ENCODE measurements at regions not wholly inside any gene's neighbourhood (a gene's known extent, or its start where the extent isn't known, plus 50 kb on each side); places are given as distances from the start of the nearest gene placed in this dataset.

GRCh38 chr2:240302041-240302440 is 133.4 kb upstream of the GPC1 start:
- TF ChIP-seq POLR2AphosphoS5 (IDR thresholded peaks at IDR 0.05), result no peak
- TF ChIP-seq, protein P1, sequence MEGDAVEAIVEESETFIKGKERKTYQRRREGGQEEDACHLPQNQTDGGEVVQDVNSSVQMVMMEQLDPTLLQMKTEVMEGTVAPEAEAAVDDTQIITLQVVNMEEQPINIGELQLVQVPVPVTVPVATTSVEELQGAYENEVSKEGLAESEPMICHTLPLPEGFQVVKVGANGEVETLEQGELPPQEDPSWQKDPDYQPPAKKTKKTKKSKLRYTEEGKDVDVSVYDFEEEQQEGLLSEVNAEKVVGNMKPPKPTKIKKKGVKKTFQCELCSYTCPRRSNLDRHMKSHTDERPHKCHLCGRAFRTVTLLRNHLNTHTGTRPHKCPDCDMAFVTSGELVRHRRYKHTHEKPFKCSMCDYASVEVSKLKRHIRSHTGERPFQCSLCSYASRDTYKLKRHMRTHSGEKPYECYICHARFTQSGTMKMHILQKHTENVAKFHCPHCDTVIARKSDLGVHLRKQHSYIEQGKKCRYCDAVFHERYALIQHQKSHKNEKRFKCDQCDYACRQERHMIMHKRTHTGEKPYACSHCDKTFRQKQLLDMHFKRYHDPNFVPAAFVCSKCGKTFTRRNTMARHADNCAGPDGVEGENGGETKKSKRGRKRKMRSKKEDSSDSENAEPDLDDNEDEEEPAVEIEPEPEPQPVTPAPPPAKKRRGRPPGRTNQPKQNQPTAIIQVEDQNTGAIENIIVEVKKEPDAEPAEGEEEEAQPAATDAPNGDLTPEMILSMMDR (IDR thresholded peaks at IDR 0.05), result no peak
- TF ChIP-seq POLR2A (IDR thresholded peaks at IDR 0.05), result no peak
